Dedifferentiated amniotic fluid mesenchymal stem cell (primary cell): ENCODE measurements at regions not wholly inside any gene's neighbourhood (a gene's known extent, or its start where the extent isn't known, plus 50 kb on each side); places are given as distances from the start of the nearest gene placed in this dataset.

Source experiments
- DNase-seq: peaks from one replicate; pipeline ENCODE4 v3.0.0-alpha.2; 2016; ENCODE audit errors: extremely low spot score

- no peak for DNase-seq
These were observed 814.9 kb downstream of the LRFN5 start for GRCh38 chr14:42421377-42422078.

GRCh38 chr14:42420071-42420470 lies 813.4 kb downstream of the LRFN5 start:
- no peak for DNase-seq

GRCh38 chr14:42407153-42407552 lies 800.5 kb downstream of the LRFN5 start:
- DNase-seq = no peak

GRCh38 chr14:42391146-42391834 lies 784.6 kb downstream of the LRFN5 start:
- DNase-seq = no peak

- no peak for DNase-seq
These were observed 772.2 kb downstream of the LRFN5 start for GRCh38 chr14:42378880-42379279.

GRCh38 chr14:42378274-42378673 lies 771.6 kb downstream of the LRFN5 start:
- no peak for DNase-seq

- no peak for DNase-seq
These were observed 767.7 kb downstream of the LRFN5 start for GRCh38 chr14:42374332-42374731.

- no peak for DNase-seq
These were observed 763.4 kb downstream of the LRFN5 start for GRCh38 chr14:42370056-42370455.

GRCh38 chr14:42368234-42368633 lies 761.6 kb downstream of the LRFN5 start:
- DNase-seq = no peak

GRCh38 chr14:42353315-42353714 lies 746.6 kb downstream of the LRFN5 start:
- no peak for DNase-seq

- DNase-seq = no peak
These were observed 729.2 kb downstream of the LRFN5 start for GRCh38 chr14:42335918-42336317.

- DNase-seq = no peak
These were observed 728.3 kb downstream of the LRFN5 start for GRCh38 chr14:42334931-42335330.

- no peak for DNase-seq
These were observed 716.8 kb downstream of the LRFN5 start for GRCh38 chr14:42323426-42323825.

- DNase-seq = no peak
These were observed 716.0 kb downstream of the LRFN5 start for GRCh38 chr14:42322531-42323284.

- no peak for DNase-seq
These were observed 713.3 kb downstream of the LRFN5 start for GRCh38 chr14:42319996-42320395.

GRCh38 chr14:42316693-42317092 lies 710.0 kb downstream of the LRFN5 start:
- DNase-seq = no peak

GRCh38 chr14:42311876-42312275 lies 705.2 kb downstream of the LRFN5 start:
- no peak for DNase-seq

GRCh38 chr14:42307239-42307825 lies 700.7 kb downstream of the LRFN5 start:
- DNase-seq = no peak

GRCh38 chr14:42299692-42300091 lies 693.0 kb downstream of the LRFN5 start:
- DNase-seq = no peak

GRCh38 chr14:42293180-42293579 lies 686.5 kb downstream of the LRFN5 start:
- DNase-seq = no peak

- no peak for DNase-seq
These were observed 671.2 kb downstream of the LRFN5 start for GRCh38 chr14:42277840-42278239.

GRCh38 chr14:42269234-42269633 lies 662.6 kb downstream of the LRFN5 start:
- DNase-seq = no peak
